ENCODE measurements at regions not wholly inside any gene's neighbourhood (a gene's known extent, or its start where the extent isn't known, plus 50 kb on each side); places are given as distances from the start of the nearest gene placed in this dataset.

DNA sequence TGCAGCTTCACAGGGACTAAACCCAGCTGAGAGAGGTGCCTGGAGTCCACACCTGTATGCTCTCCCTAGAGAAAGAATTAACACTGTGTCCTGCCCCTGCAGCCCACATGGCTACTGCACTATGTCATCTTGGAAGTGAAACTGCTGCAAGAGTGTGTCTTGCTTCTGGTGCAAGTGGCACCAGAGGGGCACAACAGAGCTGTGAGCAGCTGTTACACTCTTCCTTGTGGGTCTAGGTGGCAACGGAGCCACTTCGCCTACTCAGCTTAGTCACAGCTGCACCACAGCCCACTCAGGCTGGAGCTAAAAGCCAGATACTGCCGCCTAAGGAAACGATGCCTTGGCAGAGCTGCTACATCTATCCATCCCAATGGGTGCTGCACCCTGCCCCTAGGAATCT is 391.4 kb downstream of the COL12A1 start:
- TF ChIP-seq SNAI2 (CRISPR knock-in tag; IDR thresholded peaks at IDR 0.05) (no peak), TOX (CRISPR knock-in tag; IDR thresholded peaks at IDR 0.05; ENCODE audit: borderline replicate concordance) (no peak), ZFP3 (CRISPR knock-in tag; IDR thresholded peaks at IDR 0.05) (no peak)
- TF ChIP-seq, protein P1, sequence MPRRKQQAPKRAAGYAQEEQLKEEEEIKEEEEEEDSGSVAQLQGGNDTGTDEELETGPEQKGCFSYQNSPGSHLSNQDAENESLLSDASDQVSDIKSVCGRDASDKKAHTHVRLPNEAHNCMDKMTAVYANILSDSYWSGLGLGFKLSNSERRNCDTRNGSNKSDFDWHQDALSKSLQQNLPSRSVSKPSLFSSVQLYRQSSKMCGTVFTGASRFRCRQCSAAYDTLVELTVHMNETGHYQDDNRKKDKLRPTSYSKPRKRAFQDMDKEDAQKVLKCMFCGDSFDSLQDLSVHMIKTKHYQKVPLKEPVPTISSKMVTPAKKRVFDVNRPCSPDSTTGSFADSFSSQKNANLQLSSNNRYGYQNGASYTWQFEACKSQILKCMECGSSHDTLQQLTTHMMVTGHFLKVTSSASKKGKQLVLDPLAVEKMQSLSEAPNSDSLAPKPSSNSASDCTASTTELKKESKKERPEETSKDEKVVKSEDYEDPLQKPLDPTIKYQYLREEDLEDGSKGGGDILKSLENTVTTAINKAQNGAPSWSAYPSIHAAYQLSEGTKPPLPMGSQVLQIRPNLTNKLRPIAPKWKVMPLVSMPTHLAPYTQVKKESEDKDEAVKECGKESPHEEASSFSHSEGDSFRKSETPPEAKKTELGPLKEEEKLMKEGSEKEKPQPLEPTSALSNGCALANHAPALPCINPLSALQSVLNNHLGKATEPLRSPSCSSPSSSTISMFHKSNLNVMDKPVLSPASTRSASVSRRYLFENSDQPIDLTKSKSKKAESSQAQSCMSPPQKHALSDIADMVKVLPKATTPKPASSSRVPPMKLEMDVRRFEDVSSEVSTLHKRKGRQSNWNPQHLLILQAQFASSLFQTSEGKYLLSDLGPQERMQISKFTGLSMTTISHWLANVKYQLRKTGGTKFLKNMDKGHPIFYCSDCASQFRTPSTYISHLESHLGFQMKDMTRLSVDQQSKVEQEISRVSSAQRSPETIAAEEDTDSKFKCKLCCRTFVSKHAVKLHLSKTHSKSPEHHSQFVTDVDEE (CRISPR knock-in tag; IDR thresholded peaks at IDR 0.05) = no peak
- no peak for ATAC-seq

DNA sequence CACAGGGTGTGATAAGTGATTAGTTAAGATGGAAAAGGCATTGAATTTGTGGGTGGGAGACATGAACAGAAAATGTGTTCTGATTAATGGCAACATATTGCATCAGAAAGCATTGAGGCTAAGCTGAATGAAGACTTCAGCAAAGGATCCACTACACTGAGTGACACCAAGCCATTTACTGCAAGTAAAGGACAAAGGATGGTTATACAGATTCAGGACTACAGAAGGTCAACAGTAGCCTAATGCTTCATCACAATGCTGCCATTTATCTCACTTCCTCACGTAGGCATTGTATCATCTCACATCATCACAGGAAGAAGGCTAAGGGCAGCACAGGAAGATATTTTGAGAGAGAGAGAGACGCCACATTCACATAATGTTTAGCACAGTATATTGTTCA is 398.2 kb downstream of the COL12A1 start:
- TF ChIP-seq ISL1 (CRISPR knock-in tag; IDR thresholded peaks at IDR 0.05) = no peak
- TF ChIP-seq ZC3H10 (CRISPR knock-in tag; IDR thresholded peaks at IDR 0.05) = no peak
- no peak for ATAC-seq

DNA sequence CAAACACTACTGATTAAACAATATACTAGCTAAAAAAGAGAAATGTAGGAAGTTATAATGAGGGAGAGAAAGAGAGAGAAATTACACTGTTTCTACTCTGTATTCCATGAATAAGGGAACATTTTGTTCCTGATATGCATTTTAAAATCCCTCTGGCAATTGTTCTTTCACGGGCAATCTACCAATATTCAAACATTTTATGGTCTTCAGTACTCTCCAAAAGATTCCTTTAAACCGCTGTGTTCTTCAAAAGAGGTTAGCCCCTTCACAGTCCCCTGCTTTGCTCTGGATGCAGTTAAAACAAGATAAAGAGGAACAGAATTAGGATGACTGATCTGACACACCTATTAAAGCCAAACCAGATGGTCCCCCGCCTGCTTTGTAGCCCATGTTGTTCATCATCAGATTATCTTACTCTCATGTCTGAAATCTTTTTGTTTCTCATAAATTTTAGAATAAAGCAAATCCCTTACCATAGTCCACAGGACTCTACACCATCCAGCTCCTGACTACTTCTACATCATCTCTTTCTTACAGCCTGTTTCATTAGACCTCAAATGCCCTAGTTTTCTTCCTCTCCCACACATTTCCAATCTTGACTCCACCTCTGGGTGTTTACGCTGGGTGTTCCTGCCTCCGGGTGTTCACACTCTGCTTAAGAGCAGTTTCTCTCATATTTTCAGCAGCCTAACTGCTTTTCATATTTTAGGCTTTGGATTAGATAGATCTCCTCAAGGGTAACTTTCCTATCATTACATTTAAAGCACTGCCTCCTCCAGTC is 399.7 kb downstream of the COL12A1 start:
- TF ChIP-seq, protein P1 (CRISPR knock-in tag; IDR thresholded peaks at IDR 0.05) = no peak
- TF ChIP-seq SNAI2 (CRISPR knock-in tag; IDR thresholded peaks at IDR 0.05) (no peak), GLIS3 (CRISPR knock-in tag; IDR thresholded peaks at IDR 0.05) (no peak)
- ATAC-seq = no peak

DNA sequence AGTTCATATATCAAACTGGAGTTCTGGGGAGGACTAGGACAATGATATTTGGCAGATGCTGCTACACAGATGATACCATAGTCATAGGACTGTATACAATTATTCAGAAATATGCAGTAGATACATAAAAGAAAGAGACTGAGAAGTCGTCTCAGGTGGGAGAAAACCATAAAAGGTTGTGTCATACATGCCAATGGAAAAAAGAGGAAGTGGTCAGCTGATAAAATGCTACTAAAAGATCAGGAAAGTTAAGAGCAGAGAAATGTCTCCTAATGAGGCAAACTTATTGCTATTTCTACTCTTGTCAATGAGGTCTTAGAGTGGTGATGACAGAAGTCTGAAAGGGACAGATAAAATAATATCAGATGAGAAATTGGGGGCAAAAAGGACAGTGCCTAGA is 407.6 kb downstream of the COL12A1 start:
- TF ChIP-seq ARNTL (CRISPR knock-in tag; IDR thresholded peaks at IDR 0.05; ENCODE audit: borderline replicate concordance, low read depth) = no peak
- TF ChIP-seq, protein P1 (CRISPR knock-in tag; IDR thresholded peaks at IDR 0.05) = no peak
- TF ChIP-seq ZFP3 (CRISPR knock-in tag; IDR thresholded peaks at IDR 0.05) = no peak
- no peak for ATAC-seq

DNA sequence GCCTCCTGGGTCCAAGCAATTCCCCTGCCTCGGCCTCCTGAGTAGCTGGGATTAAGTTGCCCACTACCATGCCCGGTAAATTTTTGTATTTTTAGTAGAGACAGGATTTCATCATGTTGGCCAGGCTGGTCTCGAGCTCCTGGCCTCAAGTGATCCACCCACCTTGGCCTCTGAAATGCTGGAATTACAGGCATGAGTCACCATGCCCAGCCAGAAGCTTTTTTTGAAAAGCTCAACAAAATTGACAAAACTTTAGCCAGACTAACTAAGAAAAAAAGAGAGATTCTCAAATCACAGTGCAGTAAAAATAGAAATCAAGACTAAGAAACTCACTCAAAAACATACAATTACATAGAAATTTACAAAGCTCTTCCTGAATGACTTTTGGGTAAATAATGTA is 420.6 kb downstream of the COL12A1 start:
- no peak for ATAC-seq
- TF ChIP-seq ZFP3 (CRISPR knock-in tag; IDR thresholded peaks at IDR 0.05) (no peak), OSR1 (CRISPR knock-in tag; IDR thresholded peaks at IDR 0.05) (no peak), PPARA (CRISPR knock-in tag; IDR thresholded peaks at IDR 0.05; ENCODE audit: borderline replicate concordance) (no peak), ZNF8 (CRISPR knock-in tag; IDR thresholded peaks at IDR 0.05) (no peak), TOX (CRISPR knock-in tag; IDR thresholded peaks at IDR 0.05; ENCODE audit: borderline replicate concordance) (no peak), RARB (CRISPR knock-in tag; IDR thresholded peaks at IDR 0.05) (no peak), SNAI2 (CRISPR knock-in tag; IDR thresholded peaks at IDR 0.05) (no peak), ESRRG (CRISPR knock-in tag; IDR thresholded peaks at IDR 0.05) (no peak), TCF4 (CRISPR knock-in tag; IDR thresholded peaks at IDR 0.05; ENCODE audit: borderline replicate concordance) (no peak), ZC3H10 (CRISPR knock-in tag; IDR thresholded peaks at IDR 0.05) (no peak), GLIS3 (CRISPR knock-in tag; IDR thresholded peaks at IDR 0.05) (no peak), ARNTL (CRISPR knock-in tag; IDR thresholded peaks at IDR 0.05; ENCODE audit: borderline replicate concordance, low read depth) (no peak), ZNF70 (CRISPR knock-in tag; IDR thresholded peaks at IDR 0.05) (no peak)
- TF ChIP-seq, protein P2, sequence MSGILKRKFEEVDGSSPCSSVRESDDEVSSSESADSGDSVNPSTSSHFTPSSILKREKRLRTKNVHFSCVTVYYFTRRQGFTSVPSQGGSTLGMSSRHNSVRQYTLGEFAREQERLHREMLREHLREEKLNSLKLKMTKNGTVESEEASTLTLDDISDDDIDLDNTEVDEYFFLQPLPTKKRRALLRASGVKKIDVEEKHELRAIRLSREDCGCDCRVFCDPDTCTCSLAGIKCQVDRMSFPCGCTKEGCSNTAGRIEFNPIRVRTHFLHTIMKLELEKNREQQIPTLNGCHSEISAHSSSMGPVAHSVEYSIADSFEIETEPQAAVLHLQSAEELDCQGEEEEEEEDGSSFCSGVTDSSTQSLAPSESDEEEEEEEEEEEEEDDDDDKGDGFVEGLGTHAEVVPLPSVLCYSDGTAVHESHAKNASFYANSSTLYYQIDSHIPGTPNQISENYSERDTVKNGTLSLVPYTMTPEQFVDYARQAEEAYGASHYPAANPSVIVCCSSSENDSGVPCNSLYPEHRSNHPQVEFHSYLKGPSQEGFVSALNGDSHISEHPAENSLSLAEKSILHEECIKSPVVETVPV (CRISPR knock-in tag; IDR thresholded peaks at IDR 0.05) = no peak
- TF ChIP-seq, protein P3, sequence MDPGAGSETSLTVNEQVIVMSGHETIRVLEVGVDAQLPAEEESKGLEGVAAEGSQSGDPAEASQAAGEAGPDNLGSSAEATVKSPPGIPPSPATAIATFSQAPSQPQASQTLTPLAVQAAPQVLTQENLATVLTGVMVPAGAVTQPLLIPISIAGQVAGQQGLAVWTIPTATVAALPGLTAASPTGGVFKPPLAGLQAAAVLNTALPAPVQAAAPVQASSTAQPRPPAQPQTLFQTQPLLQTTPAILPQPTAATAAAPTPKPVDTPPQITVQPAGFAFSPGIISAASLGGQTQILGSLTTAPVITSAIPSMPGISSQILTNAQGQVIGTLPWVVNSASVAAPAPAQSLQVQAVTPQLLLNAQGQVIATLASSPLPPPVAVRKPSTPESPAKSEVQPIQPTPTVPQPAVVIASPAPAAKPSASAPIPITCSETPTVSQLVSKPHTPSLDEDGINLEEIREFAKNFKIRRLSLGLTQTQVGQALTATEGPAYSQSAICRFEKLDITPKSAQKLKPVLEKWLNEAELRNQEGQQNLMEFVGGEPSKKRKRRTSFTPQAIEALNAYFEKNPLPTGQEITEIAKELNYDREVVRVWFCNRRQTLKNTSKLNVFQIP (CRISPR knock-in tag; IDR thresholded peaks at IDR 0.05; ENCODE audit: borderline replicate concordance, low read depth) = no peak
- TF ChIP-seq, protein P4, sequence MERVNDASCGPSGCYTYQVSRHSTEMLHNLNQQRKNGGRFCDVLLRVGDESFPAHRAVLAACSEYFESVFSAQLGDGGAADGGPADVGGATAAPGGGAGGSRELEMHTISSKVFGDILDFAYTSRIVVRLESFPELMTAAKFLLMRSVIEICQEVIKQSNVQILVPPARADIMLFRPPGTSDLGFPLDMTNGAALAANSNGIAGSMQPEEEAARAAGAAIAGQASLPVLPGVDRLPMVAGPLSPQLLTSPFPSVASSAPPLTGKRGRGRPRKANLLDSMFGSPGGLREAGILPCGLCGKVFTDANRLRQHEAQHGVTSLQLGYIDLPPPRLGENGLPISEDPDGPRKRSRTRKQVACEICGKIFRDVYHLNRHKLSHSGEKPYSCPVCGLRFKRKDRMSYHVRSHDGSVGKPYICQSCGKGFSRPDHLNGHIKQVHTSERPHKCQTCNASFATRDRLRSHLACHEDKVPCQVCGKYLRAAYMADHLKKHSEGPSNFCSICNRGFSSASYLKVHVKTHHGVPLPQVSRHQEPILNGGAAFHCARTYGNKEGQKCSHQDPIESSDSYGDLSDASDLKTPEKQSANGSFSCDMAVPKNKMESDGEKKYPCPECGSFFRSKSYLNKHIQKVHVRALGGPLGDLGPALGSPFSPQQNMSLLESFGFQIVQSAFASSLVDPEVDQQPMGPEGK (CRISPR knock-in tag; IDR thresholded peaks at IDR 0.05; ENCODE audit: borderline replicate concordance) = no peak

Measured in SK-N-SH treated with all-trans-retinoic acid at 6 μM for 48 hours (cell line).